Subcutaneous abdominal adipose tissue (tissue), 5 donors: ENCODE measurements at regions not wholly inside any gene's neighbourhood (a gene's known extent, or its start where the extent isn't known, plus 50 kb on each side); places are given as distances from the start of the nearest gene placed in this dataset.

Experiments used
- H3K27ac ChIP-seq: one replicate; pipeline ENCODE4 v1.7.0; 2013; ENCODE audit warnings: low read depth, mild to moderate bottlenecking, inconsistent platforms, low read length, moderate library complexity
- H3K27me3 ChIP-seq, 5 donors: one replicate each; pipeline ENCODE4 v1.7.0; 2013; ENCODE audit warnings: low read length in 5 of 5, inconsistent platforms in 1 of 5; ENCODE audit not compliant: control insufficient read depth in 5 of 5, insufficient read depth in 4 of 5
- H3K36me3 ChIP-seq, 5 donors: one replicate each; pipeline ENCODE4 v1.7.0; 2013; ENCODE audit warnings: low read length in 5 of 5; ENCODE audit not compliant: control insufficient read depth in 5 of 5, insufficient read depth in 5 of 5
- H3K4me1 ChIP-seq, 5 donors: one replicate each; pipeline ENCODE4 v1.7.0; 2013; ENCODE audit warnings: low read length in 5 of 5, mild to moderate bottlenecking in 3 of 5, moderate library complexity in 1 of 5; ENCODE audit not compliant: control insufficient read depth in 5 of 5, insufficient read depth in 5 of 5
- H3K4me3 ChIP-seq, 5 donors: one replicate each; pipeline ENCODE4 v1.7.0; 2013; ENCODE audit warnings: low read length in 5 of 5, low read depth in 1 of 5
- H3K9ac ChIP-seq, 5 donors: one replicate each; pipeline ENCODE4 v1.7.0; 2013; ENCODE audit warnings: low read length in 5 of 5, mild to moderate bottlenecking in 4 of 5, moderate library complexity in 3 of 5
- H3K9me3 ChIP-seq, 5 donors: one replicate each; pipeline ENCODE4 v1.7.0; 2013; ENCODE audit warnings: low read length in 5 of 5; ENCODE audit not compliant: control insufficient read depth in 5 of 5
- donor health status: healthy.
- donor health status: healthy.
- donor health status: healthy.
- donor health status: healthy.
- donor health status: healthy.

DNA sequence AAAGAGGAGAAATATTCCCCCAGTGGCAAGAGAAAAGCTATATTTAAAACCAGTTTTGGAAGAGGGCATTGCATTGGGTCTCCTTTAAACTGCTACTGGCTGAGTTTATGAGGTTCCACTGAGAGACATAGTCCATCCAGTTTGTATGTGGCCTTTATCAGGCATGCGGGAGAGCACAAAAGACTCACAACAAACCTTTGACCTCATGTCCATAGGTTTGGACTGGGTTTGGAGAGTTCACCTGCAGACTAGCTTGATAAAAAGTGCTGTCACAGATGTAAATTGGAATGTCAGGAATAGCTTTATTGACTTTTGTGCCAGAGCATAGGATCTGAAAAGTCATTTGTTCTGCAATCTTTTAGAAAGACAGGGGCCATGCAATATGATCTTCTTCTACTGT lies 131.0 kb upstream of the NRIP1 start:
- H3K36me3 ChIP-seq = no peaks in the 10 kb centered on the region
- no peak overlapping the region for H3K4me3 ChIP-seq
- no peak overlapping the region for H3K9ac ChIP-seq
- no peaks in the 10 kb centered on the region for H3K27me3 ChIP-seq
- no peak overlapping the region for H3K27ac ChIP-seq
- no peaks in the 10 kb centered on the region for H3K9me3 ChIP-seq
- peaks cover 0 to 24% (median 7%) of the 10 kb centered on the region in 5 donors for H3K4me1 ChIP-seq

GRCh38 chr21:15197696-15198095 lies 132.9 kb upstream of the NRIP1 start:
- Histone ChIP-seq H3K27ac (peak overlapping the region; percentile 82), H3K9me3 (no peaks in the 10 kb centered on the region), H3K4me3 (no peak overlapping the region), H3K27me3 (no peaks in the 10 kb centered on the region), H3K9ac (no peak overlapping the region), H3K36me3 (no peaks in the 10 kb centered on the region), H3K4me1 (peaks cover 0 to 16% (median 7%) of the 10 kb centered on the region in 5 donors)

DNA sequence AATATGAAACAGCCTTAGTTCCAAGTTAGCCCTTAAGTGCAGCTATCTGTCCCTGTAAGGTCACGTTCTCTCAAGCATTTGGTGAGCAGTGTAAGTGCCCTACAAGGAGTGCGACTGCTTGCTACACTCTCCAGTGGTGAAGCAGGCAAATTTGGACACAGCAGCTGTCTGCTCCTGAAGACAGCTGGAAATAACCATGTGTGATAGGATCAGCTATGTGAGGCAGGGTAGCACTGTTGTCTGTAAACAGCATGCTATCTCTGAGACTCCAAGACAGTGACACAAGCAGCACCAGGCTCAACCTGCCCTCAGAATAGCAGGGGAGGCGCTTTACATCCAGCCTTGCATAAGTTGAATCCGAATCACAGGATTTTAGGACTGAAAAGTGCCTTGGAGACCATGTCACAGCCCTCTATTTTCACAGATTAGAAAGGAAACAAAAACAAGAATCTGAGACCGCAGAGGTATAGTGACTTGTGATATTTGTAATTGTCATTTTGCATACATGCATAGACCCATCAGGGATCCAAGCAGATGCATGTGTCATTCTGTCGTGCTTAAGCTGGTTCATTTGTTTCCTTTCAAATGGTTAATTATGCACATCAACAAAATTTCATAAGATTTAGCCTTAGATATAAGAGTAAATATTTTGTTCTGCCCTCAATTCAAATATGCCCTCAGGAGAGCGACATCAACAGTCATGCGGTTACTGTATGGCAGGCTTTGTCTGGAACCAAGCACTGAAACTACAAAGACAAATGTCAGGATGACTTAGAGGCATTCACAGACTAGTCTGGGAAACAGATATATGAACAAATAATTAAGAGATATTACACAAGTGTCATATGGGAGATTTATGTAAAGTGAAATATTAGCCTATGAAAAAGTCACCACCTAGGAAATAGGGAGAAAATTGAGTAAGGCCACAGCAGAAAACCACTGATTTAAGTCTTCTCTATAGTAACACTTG lies 134.9 kb upstream of the NRIP1 start:
- Histone ChIP-seq H3K36me3 (no peaks in the 10 kb centered on the region), H3K4me3 (no peak overlapping the region), H3K4me1 (peaks cover 0 to 30% (median 18%) of the 10 kb centered on the region in 5 donors)

DNA sequence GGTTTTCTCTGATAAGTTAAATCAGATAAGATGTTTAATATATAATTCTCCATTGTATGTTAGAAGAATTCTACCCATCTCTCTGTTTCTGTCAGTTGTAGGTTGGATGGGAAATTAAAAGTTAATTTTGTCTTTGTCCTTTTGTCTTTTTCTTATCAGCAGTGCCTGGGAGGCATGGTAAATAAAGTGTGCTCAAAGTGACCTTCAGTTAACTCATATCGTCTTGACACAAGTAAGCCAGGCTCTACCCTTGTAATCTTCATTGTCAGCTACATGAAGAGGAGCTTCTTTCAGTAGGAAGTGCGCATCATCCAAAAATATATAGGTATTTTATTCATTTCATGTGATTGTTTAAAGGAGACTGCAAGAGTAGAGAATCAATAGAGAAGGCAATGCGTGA lies 138.9 kb upstream of the NRIP1 start:
- H3K9ac ChIP-seq = no peak overlapping the region
- H3K36me3 ChIP-seq = no peaks in the 10 kb centered on the region
- H3K4me1 ChIP-seq = peaks cover 0 to 44% (median 37%) of the 10 kb centered on the region in 5 donors
- peak overlapping the region; percentile 60 for H3K27ac ChIP-seq
- H3K27me3 ChIP-seq = no peaks in the 10 kb centered on the region
- no peaks in the 10 kb centered on the region for H3K9me3 ChIP-seq
- no peak overlapping the region for H3K4me3 ChIP-seq

More for the DNA sequence above, 134.9 kb upstream of the NRIP1 start:
- Histone ChIP-seq H3K9me3 (no peaks in the 10 kb centered on the region), H3K27ac (peak overlapping the region; percentile 82), H3K9ac (no peak overlapping the region), H3K27me3 (no peaks in the 10 kb centered on the region)

GRCh38 chr21:15204140-15204969 lies 139.6 kb upstream of the NRIP1 start:
- Histone ChIP-seq H3K27ac (peak overlapping the region; percentile 60), H3K9me3 (no peaks in the 10 kb centered on the region), H3K4me3 (no peak overlapping the region), H3K27me3 (no peaks in the 10 kb centered on the region), H3K4me1 (peaks cover 0 to 42% (median 33%) of the 10 kb centered on the region in 5 donors), H3K36me3 (no peaks in the 10 kb centered on the region), H3K9ac (no peak overlapping the region)

- no peak overlapping the region for H3K9ac ChIP-seq
- no peak overlapping the region for H3K4me3 ChIP-seq
- H3K36me3 ChIP-seq = no peaks in the 10 kb centered on the region
- peaks cover 0 to 42% (median 33%) of the 10 kb centered on the region in 5 donors for H3K4me1 ChIP-seq
- H3K27me3 ChIP-seq = no peaks in the 10 kb centered on the region
- peak overlapping the region; percentile 60 for H3K27ac ChIP-seq
- H3K9me3 ChIP-seq = no peaks in the 10 kb centered on the region
Measured at GRCh38 chr21:15204970-15205286, 140.1 kb upstream of the NRIP1 start.

- peak overlapping the region; percentile 70 for H3K27ac ChIP-seq
- H3K4me1 ChIP-seq = peaks cover 0 to 52% (median 46%) of the 10 kb centered on the region in 5 donors
- H3K27me3 ChIP-seq = no peaks in the 10 kb centered on the region
- peak overlapping the region in 2 of 5 donors; percentile 21 to 43 for H3K9ac ChIP-seq
- no peaks in the 10 kb centered on the region for H3K36me3 ChIP-seq
- no peaks in the 10 kb centered on the region for H3K9me3 ChIP-seq
- no peak overlapping the region for H3K4me3 ChIP-seq
Measured at GRCh38 chr21:15206514-15206913, 141.7 kb upstream of the NRIP1 start.

DNA sequence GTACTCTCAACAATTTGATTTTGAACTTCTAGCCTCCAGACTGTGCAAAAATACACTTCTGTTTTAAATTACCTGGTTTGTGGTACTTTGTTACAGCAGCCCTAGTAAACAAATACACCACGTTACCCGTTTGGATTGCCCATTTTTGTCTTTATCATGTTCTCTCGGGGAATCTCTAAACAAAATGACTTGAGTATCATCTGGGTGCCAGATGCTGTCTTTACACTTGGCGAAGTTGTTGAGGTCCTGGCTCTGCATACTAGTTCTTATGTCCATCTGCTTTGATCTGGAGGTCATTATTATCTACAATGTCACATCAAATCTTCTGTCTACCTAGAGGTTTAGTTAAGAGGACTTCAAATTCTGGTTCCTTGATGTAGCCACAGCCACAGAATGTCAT lies 142.4 kb upstream of the NRIP1 start:
- Histone ChIP-seq H3K4me1 (peaks cover 0 to 57% (median 50%) of the 10 kb centered on the region in 5 donors), H3K9ac (no peak overlapping the region), H3K36me3 (no peaks in the 10 kb centered on the region), H3K27me3 (no peaks in the 10 kb centered on the region), H3K4me3 (no peak overlapping the region), H3K27ac (peak overlapping the region; percentile 70), H3K9me3 (no peaks in the 10 kb centered on the region)

DNA sequence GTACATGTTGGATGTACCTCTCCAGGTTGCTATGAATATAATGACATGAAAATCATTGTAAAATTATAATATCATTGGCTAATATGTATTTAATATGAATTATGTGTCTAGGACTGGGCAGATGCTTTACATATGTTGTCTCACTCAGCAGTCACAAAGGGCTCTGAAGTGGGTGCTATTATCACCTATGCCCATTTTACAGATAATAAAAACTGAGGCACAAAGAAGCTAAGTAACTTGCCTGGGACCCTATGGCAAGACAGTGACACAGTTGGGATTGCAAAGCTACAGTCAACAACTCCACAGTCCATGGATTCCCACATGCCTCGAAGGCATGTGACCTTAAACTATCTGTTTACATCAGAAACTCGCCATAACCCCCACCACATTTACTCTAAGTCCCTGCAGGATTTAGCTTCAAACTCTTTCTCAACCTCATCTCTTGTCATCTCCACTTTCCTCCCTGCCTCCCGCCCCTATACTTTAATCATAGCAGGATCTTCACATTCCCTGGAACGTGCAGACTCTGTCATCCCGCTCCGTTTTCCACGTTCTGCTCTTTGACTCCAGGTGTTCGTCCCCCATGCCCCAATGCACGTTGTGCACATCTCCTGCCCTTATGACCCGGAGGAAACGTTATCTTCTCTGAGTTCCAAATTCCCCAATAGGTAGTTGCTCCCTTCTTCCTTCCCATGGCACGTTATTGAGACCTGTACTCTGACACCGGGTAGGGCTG lies 143.0 kb upstream of the NRIP1 start:
- H3K4me1 ChIP-seq = peaks cover 0 to 57% (median 50%) of the 10 kb centered on the region in 5 donors
- peak overlapping the region; percentile 70 for H3K27ac ChIP-seq
- H3K4me3 ChIP-seq = no peak overlapping the region
- H3K36me3 ChIP-seq = no peaks in the 10 kb centered on the region
- H3K9ac ChIP-seq = no peak overlapping the region
- no peaks in the 10 kb centered on the region for H3K27me3 ChIP-seq
- H3K9me3 ChIP-seq = no peaks in the 10 kb centered on the region
